HL-60/S4 (cell line): ENCODE measurements at regions not wholly inside any gene's neighbourhood (a gene's known extent, or its start where the extent isn't known, plus 50 kb on each side); places are given as distances from the start of the nearest gene placed in this dataset.

Source experiments
- in situ Hi-C: fragments of 300-500 bp; cut with MboI; formaldehyde crosslinking; loops from 2 replicates; pipeline ENCODE4 v1.14.3; 2022; ENCODE audit warnings: low sequenced_read_pairs

DNA sequence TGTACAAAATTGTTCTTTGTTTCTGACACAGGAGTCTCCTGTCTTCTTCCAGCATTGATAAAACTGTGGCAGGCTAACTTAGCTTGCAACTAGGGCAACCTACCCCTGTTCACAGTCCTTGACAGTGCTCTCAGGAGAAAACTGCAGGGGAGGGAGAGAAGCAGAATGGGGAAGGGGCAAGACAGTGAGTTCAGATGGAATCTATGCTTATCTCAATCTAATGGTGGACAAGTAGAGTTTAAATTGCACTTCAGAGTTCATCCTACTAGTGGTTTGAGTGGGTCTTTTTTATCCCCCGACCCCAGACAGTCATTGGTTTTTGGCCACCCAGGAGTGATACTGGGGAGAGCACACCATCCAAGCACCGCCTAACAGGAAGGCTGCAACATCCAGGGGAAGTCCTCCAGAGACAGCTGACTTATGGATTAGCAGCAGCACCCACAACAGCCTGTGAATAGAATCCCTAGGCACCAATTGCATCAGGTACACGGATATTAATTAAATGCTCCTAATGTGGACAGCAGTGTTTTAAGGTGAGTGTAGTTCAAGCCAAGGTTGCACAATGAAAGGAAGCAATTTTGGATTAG lies 236.6 kb downstream of the NHLRC3 start:
- in situ Hi-C loops, result no loop called here

- in situ Hi-C loops, result no loop called here
Measured at GRCh38 chr13:39279077-39279476, 240.8 kb downstream of the NHLRC3 start.

GRCh38 chr13:39281539-39282150 lies 243.4 kb downstream of the NHLRC3 start:
- in situ Hi-C loops, result no loop called here

- in situ Hi-C loops, result no loop called here
Measured at GRCh38 chr13:39282400-39282972, 244.2 kb downstream of the NHLRC3 start.

GRCh38 chr13:39283072-39283471 lies 244.8 kb downstream of the NHLRC3 start:
- in situ Hi-C loops, result no loop called here

GRCh38 chr13:39284801-39285388 lies 246.6 kb downstream of the NHLRC3 start:
- in situ Hi-C loops, result no loop called here
